HG02884 (cell line): ENCODE measurements at regions not wholly inside any gene's neighbourhood (a gene's known extent, or its start where the extent isn't known, plus 50 kb on each side); places are given as distances from the start of the nearest gene placed in this dataset.
"Not testable (repeated sequence)": the region's sequence is repeated elsewhere in the genome, so short reads cannot be mapped to it uniquely, and the experiment has no call there.

ENCODE experiments used
- ATAC-seq: cut with Tn5 transposase; IDR thresholded peaks from one replicate; pipeline ENCODE4 v1.9.1; 2021; ENCODE audit warnings: mild to moderate bottlenecking, moderate library complexity; ENCODE audit not compliant: unreplicated experiment

DNA sequence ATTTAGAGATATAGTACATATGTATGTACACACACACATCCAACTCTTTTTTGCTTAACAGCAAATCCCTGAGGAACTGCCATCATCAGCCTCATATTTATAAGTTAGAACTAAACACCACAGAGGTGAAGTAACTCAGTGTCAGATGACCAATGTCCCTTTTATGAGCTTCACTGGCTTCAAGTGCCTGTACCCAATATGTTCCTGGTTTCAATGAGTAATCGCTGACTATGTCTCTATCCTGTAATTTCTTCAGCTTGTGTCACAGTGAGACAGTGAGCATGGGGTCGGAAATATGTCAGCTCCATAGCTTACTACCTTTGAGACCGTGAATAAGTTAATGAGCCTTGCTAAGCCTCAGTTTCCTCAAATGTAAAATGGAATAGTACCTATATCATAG lies 136.2 kb upstream of the RASGEF1B start:
- no peak for ATAC-seq

GRCh38 chr4:81606801-81607501 lies 135.2 kb upstream of the RASGEF1B start:
- ATAC-seq, result no peak

DNA sequence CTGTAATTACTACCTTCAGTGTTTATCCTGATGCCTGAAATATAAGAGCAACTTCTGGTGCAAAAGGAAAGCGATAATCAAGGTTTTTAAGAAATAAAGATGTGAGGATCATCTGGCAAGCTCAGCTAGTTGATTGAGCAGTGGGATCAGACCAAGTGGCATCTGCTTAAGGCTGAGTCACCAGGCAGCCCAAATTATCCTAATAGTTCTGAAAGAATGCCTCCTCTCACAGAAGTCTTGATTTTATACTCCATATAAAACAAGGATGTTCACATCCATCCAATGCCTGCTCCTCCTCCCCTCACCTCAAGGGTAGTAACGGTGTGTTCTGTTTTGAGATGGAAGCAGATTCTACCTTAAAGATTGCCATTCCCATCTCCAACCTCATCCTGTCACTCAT lies 134.5 kb upstream of the RASGEF1B start:
- no peak for ATAC-seq

- ATAC-seq, result no peak
These were observed 133.6 kb upstream of the RASGEF1B start for GRCh38 chr4:81605271-81605670.

GRCh38 chr4:81604683-81605218 lies 133.0 kb upstream of the RASGEF1B start:
- ATAC-seq, result no peak

DNA sequence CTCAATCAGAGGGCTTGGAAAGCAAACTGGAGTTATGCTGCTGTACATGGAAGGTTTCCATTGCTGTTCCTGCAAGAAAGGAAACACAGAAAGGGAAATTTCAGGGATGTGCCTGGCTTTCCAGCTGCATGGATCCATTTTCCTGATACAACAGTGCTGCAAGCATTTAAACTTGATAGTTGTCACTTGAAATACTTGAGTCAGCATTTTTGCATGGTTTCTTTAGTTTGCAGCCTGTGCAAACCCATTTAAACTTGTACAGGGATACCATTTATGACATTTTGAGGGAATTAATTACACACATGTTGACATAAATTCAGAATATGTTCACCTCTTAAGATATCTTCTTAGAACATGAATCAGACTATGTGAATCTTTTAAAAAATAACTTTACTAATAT lies 131.1 kb upstream of the RASGEF1B start:
- ATAC-seq, result no peak

GRCh38 chr4:81601358-81601694 lies 129.6 kb upstream of the RASGEF1B start:
- no peak for ATAC-seq

GRCh38 chr4:81600520-81601357 lies 129.0 kb upstream of the RASGEF1B start:
- no peak for ATAC-seq

DNA sequence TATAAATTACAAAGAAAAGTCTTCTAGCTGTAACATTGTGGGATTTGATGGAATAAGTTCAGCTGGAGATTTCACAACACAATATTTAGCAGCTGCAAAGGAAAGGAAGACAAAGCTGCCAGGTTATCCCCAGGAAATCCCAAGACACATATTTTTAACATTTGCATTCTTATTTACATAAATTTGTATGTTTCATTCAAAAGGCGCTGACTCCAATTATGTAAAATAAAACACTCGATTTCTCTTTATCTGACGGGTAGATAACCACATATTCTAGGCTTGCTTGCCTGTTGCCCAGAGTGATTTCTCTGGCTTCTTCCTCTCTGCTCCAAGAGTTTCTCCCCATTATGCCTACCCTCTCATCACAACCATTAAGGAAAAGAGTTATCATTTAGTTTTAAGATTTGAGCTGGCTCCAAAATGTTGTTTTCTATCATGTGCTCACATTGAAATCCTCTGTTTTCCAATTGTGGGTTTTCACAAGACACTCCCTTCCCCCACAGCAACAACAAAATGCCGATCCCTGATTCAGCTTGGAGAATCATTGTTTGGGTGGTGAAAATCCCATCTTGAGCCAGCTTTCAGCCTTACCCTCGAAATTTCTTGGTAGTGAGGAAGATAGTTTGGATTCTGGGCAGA lies 128.2 kb upstream of the RASGEF1B start:
- no peak for ATAC-seq

GRCh38 chr4:81595798-81596610 lies 124.3 kb upstream of the RASGEF1B start:
- ATAC-seq, result no peak

DNA sequence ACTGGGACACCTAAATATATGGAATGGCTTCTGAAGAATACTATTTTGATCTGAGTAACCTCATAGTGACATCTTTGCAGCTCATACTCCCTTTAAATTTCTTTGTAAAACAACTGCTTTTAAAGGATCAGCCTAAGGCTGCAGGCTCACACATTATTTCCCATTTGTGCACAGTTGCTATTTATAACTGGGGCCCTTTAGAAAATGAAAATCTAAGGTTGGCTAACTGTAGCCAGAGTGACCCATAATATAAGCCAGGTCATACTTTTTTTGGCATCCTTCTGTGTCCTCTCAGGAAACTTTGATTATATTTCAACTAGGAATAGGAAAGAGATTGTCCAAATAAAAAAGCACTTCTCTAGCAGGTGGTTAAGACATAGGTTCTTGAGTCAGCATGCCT lies 123.6 kb upstream of the RASGEF1B start:
- no peak for ATAC-seq

DNA sequence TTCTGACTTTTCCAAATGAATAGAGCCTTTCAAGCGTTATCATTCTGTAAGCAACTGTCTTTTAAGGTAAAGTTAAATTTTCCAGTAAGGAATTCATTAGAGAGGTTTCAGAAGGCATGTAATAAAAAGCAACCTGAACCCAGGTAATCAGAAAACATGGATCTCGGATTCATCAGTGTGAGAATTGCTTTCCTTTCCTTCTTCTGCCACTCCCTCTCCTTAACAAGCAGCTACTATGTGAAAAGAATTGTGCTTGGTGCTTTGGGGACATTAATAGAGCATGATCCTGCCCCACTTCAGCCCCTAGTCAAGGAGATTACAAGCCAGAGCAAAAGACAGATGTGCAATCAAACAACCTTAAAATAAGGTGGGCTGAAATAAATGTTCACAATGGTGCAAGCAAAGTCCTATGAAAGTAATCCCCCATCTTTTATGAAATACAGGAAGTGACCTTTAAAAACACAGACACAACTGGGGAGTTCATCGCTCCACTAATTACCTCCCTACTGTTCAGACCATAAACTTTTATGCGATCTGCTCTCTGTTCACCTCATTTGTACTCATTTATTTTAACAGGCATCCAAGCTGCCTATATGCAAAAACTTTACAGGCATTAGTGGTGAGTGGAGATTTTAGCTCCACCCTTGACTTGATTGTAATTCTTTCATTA lies 122.9 kb upstream of the RASGEF1B start:
- no peak for ATAC-seq

- no peak for ATAC-seq
These were observed 121.0 kb upstream of the RASGEF1B start for GRCh38 chr4:81592701-81593100.

GRCh38 chr4:81590596-81590995 lies 118.9 kb upstream of the RASGEF1B start:
- no peak for ATAC-seq

GRCh38 chr4:81589262-81589661 lies 117.6 kb upstream of the RASGEF1B start:
- no peak for ATAC-seq

GRCh38 chr4:81586706-81587105 lies 115.0 kb upstream of the RASGEF1B start:
- no peak for ATAC-seq

DNA sequence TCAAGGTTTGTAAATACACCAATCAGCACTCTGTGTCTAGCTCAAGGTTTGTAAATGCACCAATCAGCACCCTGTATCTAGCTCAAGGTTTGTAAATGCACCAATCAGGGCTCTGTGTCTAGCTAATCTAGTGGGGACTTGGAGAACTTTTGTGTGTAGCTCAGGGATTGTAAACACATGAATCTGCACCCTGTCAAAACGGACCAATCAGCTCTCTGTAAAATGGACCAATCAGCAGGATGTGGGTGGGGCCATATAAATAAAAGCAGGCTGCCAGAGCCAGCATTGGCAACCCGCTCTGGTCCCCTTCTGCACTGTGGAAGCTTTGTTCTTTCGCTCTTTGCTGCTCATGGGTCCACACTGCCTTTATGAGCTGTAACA lies 109.3 kb upstream of the RASGEF1B start:
- ATAC-seq, result not testable (repeated sequence)

- no peak for ATAC-seq
These were observed 108.8 kb upstream of the RASGEF1B start for GRCh38 chr4:81580346-81580993.

DNA sequence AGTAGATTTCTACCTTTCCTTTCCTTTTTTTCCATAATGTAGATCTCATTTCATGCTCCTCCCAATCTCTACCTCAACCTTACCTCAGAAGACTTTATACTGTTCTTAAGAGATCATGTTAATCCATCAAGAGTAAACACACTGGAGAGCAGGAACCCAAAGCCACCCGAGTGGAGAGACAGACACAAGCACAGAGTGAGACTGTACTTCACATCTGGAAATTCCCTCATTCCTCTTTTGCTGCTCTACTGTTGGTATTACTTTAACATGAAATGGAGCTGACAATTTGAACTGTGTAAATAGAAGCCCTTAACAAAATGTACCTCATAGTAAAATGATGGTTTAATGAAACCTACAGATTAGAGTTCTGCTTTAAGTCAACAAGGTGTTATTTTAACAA lies 105.7 kb upstream of the RASGEF1B start:
- ATAC-seq, result no peak

- no peak for ATAC-seq
These were observed 103.3 kb upstream of the RASGEF1B start for GRCh38 chr4:81574991-81575390.
